GM23248 (cell line): ENCODE measurements at regions not wholly inside any gene's neighbourhood (a gene's known extent, or its start where the extent isn't known, plus 50 kb on each side); places are given as distances from the start of the nearest gene placed in this dataset.

Source experiments
- DNase-seq: peaks from one replicate; pipeline ENCODE4 v3.0.0-alpha.2; 2015
- H2AFZ ChIP-seq: fragments of 200-600 bp; sonication (generic); 2 replicates; pipeline ENCODE4 v1.6.1; 2016; ENCODE audit warnings: antibody characterized with exemption
- H3F3A ChIP-seq: fragments of 200-600 bp; sonication (generic); 2 replicates; pipeline ENCODE4 v1.6.1; 2016; ENCODE audit warnings: mild to moderate bottlenecking, antibody characterized with exemption, mixed run types; ENCODE audit not compliant: insufficient read depth
- H3K27ac ChIP-seq: fragments of 200-600 bp; sonication (generic); 2 replicates; pipeline ENCODE4 v1.5.1; 2016; ENCODE audit warnings: mild to moderate bottlenecking
- H3K27me3 ChIP-seq: fragments of 200-600 bp; sonication (generic); replicated peaks from 2 replicates; pipeline ENCODE4 v1.6.1; 2016; ENCODE audit warnings: mild to moderate bottlenecking; ENCODE audit not compliant: insufficient read depth
- H3K36me3 ChIP-seq: fragments of 200-600 bp; sonication (generic); 2 replicates; pipeline ENCODE4 v1.6.1; 2016; ENCODE audit warnings: low read depth, mild to moderate bottlenecking
- H3K4me1 ChIP-seq: fragments of 200-600 bp; sonication (generic); 2 replicates; pipeline ENCODE4 v1.6.1; 2016; ENCODE audit warnings: mild to moderate bottlenecking; ENCODE audit not compliant: insufficient read depth
- H3K4me2 ChIP-seq: fragments of 200-600 bp; sonication (generic); one replicate; pipeline ENCODE4 v1.6.1; 2016; ENCODE audit warnings: mild to moderate bottlenecking; ENCODE audit not compliant: unreplicated experiment
- H3K4me3 ChIP-seq: fragments of 200-600 bp; sonication (generic); 2 replicates; pipeline ENCODE4 v1.5.1; 2016; ENCODE audit warnings: mild to moderate bottlenecking
- H3K79me2 ChIP-seq: fragments of 200-600 bp; sonication (generic); 2 replicates; pipeline ENCODE4 v1.6.1; 2016; ENCODE audit warnings: mild to moderate bottlenecking; ENCODE audit not compliant: insufficient read depth
- H3K9ac ChIP-seq: fragments of 200-600 bp; sonication (generic); 2 replicates; pipeline ENCODE4 v1.6.1; 2016; ENCODE audit warnings: mild to moderate bottlenecking
- H3K9me2 ChIP-seq: fragments of 200-600 bp; sonication (generic); 2 replicates; pipeline ENCODE4 v1.6.1; 2016; ENCODE audit warnings: mixed run types, mild to moderate bottlenecking, moderate library complexity; ENCODE audit not compliant: insufficient read depth
- H3K9me3 ChIP-seq: fragments of 200-600 bp; sonication (generic); one replicate; pipeline ENCODE4 v1.6.1; 2017; ENCODE audit warnings: low read depth
- H4K20me1 ChIP-seq: fragments of 200-600 bp; sonication (generic); 2 replicates; pipeline ENCODE4 v1.6.0; 2016; ENCODE audit not compliant: insufficient read depth
- EZH2 ChIP-seq: fragments of 200-600 bp; sonication (generic); IDR thresholded peaks from 2 replicates; pipeline ENCODE4 v1.6.1; 2018; ENCODE audit warnings: antibody characterized with exemption, mild to moderate bottlenecking; ENCODE audit not compliant: insufficient read depth, poor library complexity, severe bottlenecking
- EZH2phosphoT487 ChIP-seq: fragments of 200-600 bp; sonication (generic); IDR thresholded peaks from 2 replicates; pipeline ENCODE4 v1.6.1; 2018; ENCODE audit warnings: antibody characterized with exemption, moderate library complexity, mild to moderate bottlenecking, low read depth; ENCODE audit not compliant: insufficient read depth
- WGBS, 2 experiments: methylation state at CpG; one replicate each; pipeline ENCODE4 v1.1.6; 2015 to 2017; ENCODE audit warnings: low lambda C conversion rate in 2 of 2, low coverage in 1 of 2; ENCODE audit errors: missing lambda C conversion rate in 2 of 2; 5-methylcytosine and 5-hydroxymethylcytosine counted together
- in situ Hi-C: fragments of 300-500 bp; cut with MboI; formaldehyde crosslinking; loops from 2 replicates; pipeline ENCODE4 v1.15.0; 2020

GRCh38 chr7:106606120-106606519 is 54.8 kb downstream of the CCDC71L start:
- peaks cover 4% of the 10 kb centered on the region; the same call in 1 of the 2 replicates for H3K9me2 ChIP-seq
- H2AFZ ChIP-seq: no peak overlapping the region
- in situ Hi-C loops: no loop called here
- peaks cover 26% of the 10 kb centered on the region for H3K4me1 ChIP-seq
- H3K27me3 ChIP-seq: no peaks in the 10 kb centered on the region
- no peaks in the 10 kb centered on the region for H3K79me2 ChIP-seq
- no peaks in the 10 kb centered on the region for H3K9me3 ChIP-seq
- peaks cover 23% of the 10 kb centered on the region for H3F3A ChIP-seq
- H3K4me2 ChIP-seq: no peak overlapping the region
- no peaks in the 10 kb centered on the region for H3K36me3 ChIP-seq
- no peak overlapping the region for H3K9ac ChIP-seq
- 95 to 99% methylated on average over 4 of the region's 4 CpGs for WGBS, 2 experiments
- H3K4me3 ChIP-seq: no peak overlapping the region
- DNase-seq: no peak
- TF ChIP-seq EZH2 (no peak), EZH2phosphoT487 (no peak)
- H3K27ac ChIP-seq: no peak overlapping the region
- H4K20me1 ChIP-seq: no peaks in the 10 kb centered on the region

GRCh38 chr7:106604971-106605370 is 56.0 kb downstream of the CCDC71L start:
- Histone ChIP-seq H3K4me2 (no peak overlapping the region), H3K36me3 (no peaks in the 10 kb centered on the region), H3K4me3 (no peak overlapping the region), H4K20me1 (no peaks in the 10 kb centered on the region), H3K9me2 (peaks cover 4% of the 10 kb centered on the region; the same call in 1 of the 2 replicates), H2AFZ (no peak overlapping the region), H3K9me3 (no peaks in the 10 kb centered on the region), H3K79me2 (no peaks in the 10 kb centered on the region), H3K27ac (no peak overlapping the region), H3K9ac (no peak overlapping the region), H3F3A (peaks cover 12% of the 10 kb centered on the region), H3K27me3 (no peaks in the 10 kb centered on the region), H3K4me1 (peaks cover 24% of the 10 kb centered on the region)
- TF ChIP-seq EZH2phosphoT487: no peak
- no peak for TF ChIP-seq EZH2
- 94% methylated on average over 3 of the region's 3 CpGs for WGBS, 2 experiments
- in situ Hi-C loops: no loop called here
- DNase-seq: no peak

GRCh38 chr7:106604303-106604924 is 56.5 kb downstream of the CCDC71L start:
- no peak for DNase-seq
- Histone ChIP-seq H2AFZ (no peak overlapping the region), H3K9me2 (peaks cover 4% of the 10 kb centered on the region; the same call in 1 of the 2 replicates), H3F3A (peaks cover 10% of the 10 kb centered on the region), H3K9me3 (no peaks in the 10 kb centered on the region), H3K4me1 (peaks cover 19% of the 10 kb centered on the region), H3K36me3 (no peaks in the 10 kb centered on the region), H3K27ac (no peak overlapping the region), H3K9ac (no peak overlapping the region), H3K4me2 (no peak overlapping the region), H4K20me1 (no peaks in the 10 kb centered on the region), H3K27me3 (no peaks in the 10 kb centered on the region), H3K79me2 (no peaks in the 10 kb centered on the region), H3K4me3 (no peak overlapping the region)
- TF ChIP-seq EZH2 (no peak), EZH2phosphoT487 (no peak)
- in situ Hi-C loops: no loop called here
- 100% methylated on average over 1 of the region's 1 CpG for WGBS, 2 experiments

- peaks cover 4% of the 10 kb centered on the region; the same call in 1 of the 2 replicates for H3K9me2 ChIP-seq
- no peak overlapping the region for H3K9ac ChIP-seq
- H3K4me1 ChIP-seq: peaks cover 8% of the 10 kb centered on the region; the same call in 1 of the 2 replicates
- no peaks in the 10 kb centered on the region for H3K27me3 ChIP-seq
- H2AFZ ChIP-seq: no peak overlapping the region
- no peak overlapping the region for H3K4me2 ChIP-seq
- H3F3A ChIP-seq: no peaks in the 10 kb centered on the region
- 55 to 62% methylated on average over 4 of the region's 4 CpGs for WGBS, 2 experiments
- H4K20me1 ChIP-seq: no peaks in the 10 kb centered on the region
- H3K27ac ChIP-seq: no peak overlapping the region
- no peaks in the 10 kb centered on the region for H3K36me3 ChIP-seq
- no peak overlapping the region for H3K4me3 ChIP-seq
- in situ Hi-C loops: no loop called here
- DNase-seq: no peak
- H3K79me2 ChIP-seq: no peaks in the 10 kb centered on the region
- H3K9me3 ChIP-seq: no peaks in the 10 kb centered on the region
- TF ChIP-seq EZH2phosphoT487 (no peak), EZH2 (no peak)
Observed at GRCh38 chr7:106603346-106603745, 57.6 kb downstream of the CCDC71L start.
